ENCODE measurements at regions not wholly inside any gene's neighbourhood (a gene's known extent, or its start where the extent isn't known, plus 50 kb on each side); places are given as distances from the start of the nearest gene placed in this dataset.

- intact Hi-C loops (cut with micrococcal nuclease) = no loop called here
- no peaks in the 10 kb centered on the region for H3K27me3 Mint-ChIP-seq
- TF ChIP-seq CTCF (IDR thresholded peaks at IDR 0.05) = no peak
- ChIA-PET CTCF (no interaction called here), POLR2A (no interaction called here)
- no peaks in the 10 kb centered on the region for H3K9me3 Mint-ChIP-seq
- no peak overlapping the region for H3K27ac Mint-ChIP-seq
- no peak for DNase-seq
- H3K4me3 Mint-ChIP-seq = no peak overlapping the region
- H3K36me3 Mint-ChIP-seq (ENCODE audit: low read depth) = no peaks in the 10 kb centered on the region
- H3K4me1 Mint-ChIP-seq = no peaks in the 10 kb centered on the region
- no peak for ATAC-seq (ENCODE audit: low read depth)
Observed at GRCh38 chr16:80012586-80012985, 412.0 kb upstream of the MAF start.

GRCh38 chr16:80009971-80010659 lies 409.6 kb upstream of the MAF start:
- no peak for TF ChIP-seq CTCF (IDR thresholded peaks at IDR 0.05)
- intact Hi-C loops (cut with micrococcal nuclease) = no loop called here
- no peaks in the 10 kb centered on the region for H3K27me3 Mint-ChIP-seq
- POLR2A ChIA-PET = no interaction called here
- DNase-seq = no peak
- no peaks in the 10 kb centered on the region for H3K4me1 Mint-ChIP-seq
- no peak for ATAC-seq (ENCODE audit: low read depth)
- H3K9me3 Mint-ChIP-seq = no peaks in the 10 kb centered on the region
- no peak overlapping the region for H3K27ac Mint-ChIP-seq
- no peak overlapping the region for H3K4me3 Mint-ChIP-seq
- no peaks in the 10 kb centered on the region for H3K36me3 Mint-ChIP-seq (ENCODE audit: low read depth)
- CTCF ChIA-PET = no interaction called here

- Mint-ChIP-seq H3K9me3 (peaks cover 5% of the 10 kb centered on the region), H3K36me3 (ENCODE audit: low read depth) (no peaks in the 10 kb centered on the region), H3K4me3 (no peak overlapping the region), H3K4me1 (no peaks in the 10 kb centered on the region), H3K27ac (no peak overlapping the region), H3K27me3 (no peaks in the 10 kb centered on the region)
- TF ChIP-seq CTCF (IDR thresholded peaks at IDR 0.05) = no peak
- ATAC-seq (ENCODE audit: low read depth) (no peak), DNase-seq (no peak)
- ChIA-PET POLR2A (no interaction called here), CTCF (no interaction called here)
- intact Hi-C loops (cut with micrococcal nuclease) = no loop called here
Observed at GRCh38 chr16:80008857-80009256, 408.3 kb upstream of the MAF start.

- no peaks in the 10 kb centered on the region for H3K36me3 Mint-ChIP-seq (ENCODE audit: low read depth)
- no peak for ATAC-seq (ENCODE audit: low read depth)
- no peak overlapping the region for H3K27ac Mint-ChIP-seq
- intact Hi-C loops (cut with micrococcal nuclease) = no loop called here
- H3K9me3 Mint-ChIP-seq = peaks cover 5% of the 10 kb centered on the region
- ChIA-PET POLR2A (no interaction called here), CTCF (no interaction called here)
- H3K4me3 Mint-ChIP-seq = no peak overlapping the region
- no peaks in the 10 kb centered on the region for H3K27me3 Mint-ChIP-seq
- H3K4me1 Mint-ChIP-seq = no peaks in the 10 kb centered on the region
- no peak for TF ChIP-seq CTCF (IDR thresholded peaks at IDR 0.05)
- DNase-seq = no peak
Observed at GRCh38 chr16:80007231-80007630, 406.7 kb upstream of the MAF start.

GRCh38 chr16:80006241-80007215 lies 406.0 kb upstream of the MAF start:
- no peaks in the 10 kb centered on the region for H3K27me3 Mint-ChIP-seq
- no peak for ATAC-seq (ENCODE audit: low read depth)
- no peaks in the 10 kb centered on the region for H3K36me3 Mint-ChIP-seq (ENCODE audit: low read depth)
- ChIA-PET CTCF (interaction anchor here (0.9 kb wide), 1 partner anchor 14 kb away, joined by 3 read pairs; no protein-coding TSS in a partner anchor), POLR2A (no interaction called here)
- peaks cover 5% of the 10 kb centered on the region for H3K9me3 Mint-ChIP-seq
- intact Hi-C loops (cut with micrococcal nuclease) = no loop called here
- no peak overlapping the region for H3K27ac Mint-ChIP-seq
- H3K4me1 Mint-ChIP-seq = no peaks in the 10 kb centered on the region
- no peak for DNase-seq
- H3K4me3 Mint-ChIP-seq = no peak overlapping the region
- TF ChIP-seq CTCF (IDR thresholded peaks at IDR 0.05) = no peak
